Peyer's patch (tissue), 4 donors: ENCODE measurements at regions not wholly inside any gene's neighbourhood (a gene's known extent, or its start where the extent isn't known, plus 50 kb on each side); places are given as distances from the start of the nearest gene placed in this dataset.

Experiments
- DNase-seq, 3 donors: peaks; one replicate each; pipeline ENCODE4 v3.0.0-alpha.2; 2017 to 2019
- H3K27ac ChIP-seq, 4 donors: fragments of 200-600 bp; sonication (generic); one replicate each; pipeline ENCODE4 v1.5.1; 2016 to 2019
- H3K27me3 ChIP-seq, 2 donors: fragments of 200-600 bp; sonication (generic); one replicate each; pipeline ENCODE4 v1.5.1; 2019
- H3K36me3 ChIP-seq, 3 donors: fragments of 200-600 bp; sonication (generic); one replicate each; pipeline ENCODE4 v1.5.1; 2016 to 2019
- H3K4me1 ChIP-seq, 4 donors: fragments of 200-600 bp; sonication (generic); one replicate each; pipeline ENCODE4 v1.5.1; 2016 to 2019
- H3K4me3 ChIP-seq, 4 donors: fragments of 200-600 bp; sonication (generic); 1 replicate in 3 of 4; 2 replicates in 1 of 4; pipeline ENCODE4 v1.5.1; 2016 to 2019; ENCODE audit warnings: mild to moderate bottlenecking in 1 of 4
- H3K9me3 ChIP-seq, 4 donors: fragments of 200-600 bp; sonication (generic); one replicate each; pipeline ENCODE4 v1.5.1; 2016 to 2019; ENCODE audit warnings: mild to moderate bottlenecking in 1 of 4
- POLR2A ChIP-seq, 2 donors: fragments of 450-650 bp; IDR thresholded peaks; one replicate each; pipeline ENCODE4 v1.5.1; 2017; ENCODE audit warnings: antibody characterized with exemption in 2 of 2, mild to moderate bottlenecking in 2 of 2, moderate library complexity in 2 of 2
- TF ChIP-seq, protein P1 (sequence below), 6 experiments: fragments of 450-650 bp in 4 of 6; fragments of 200-600 bp in 2 of 6; sonication (generic) in 1 of 6; IDR thresholded peaks; one replicate each; pipeline ENCODE4 v1.5.1; 2017 to 2019; ENCODE audit warnings: antibody characterized with exemption in 6 of 6, mild to moderate bottlenecking in 3 of 6, moderate library complexity in 1 of 6

DNA sequence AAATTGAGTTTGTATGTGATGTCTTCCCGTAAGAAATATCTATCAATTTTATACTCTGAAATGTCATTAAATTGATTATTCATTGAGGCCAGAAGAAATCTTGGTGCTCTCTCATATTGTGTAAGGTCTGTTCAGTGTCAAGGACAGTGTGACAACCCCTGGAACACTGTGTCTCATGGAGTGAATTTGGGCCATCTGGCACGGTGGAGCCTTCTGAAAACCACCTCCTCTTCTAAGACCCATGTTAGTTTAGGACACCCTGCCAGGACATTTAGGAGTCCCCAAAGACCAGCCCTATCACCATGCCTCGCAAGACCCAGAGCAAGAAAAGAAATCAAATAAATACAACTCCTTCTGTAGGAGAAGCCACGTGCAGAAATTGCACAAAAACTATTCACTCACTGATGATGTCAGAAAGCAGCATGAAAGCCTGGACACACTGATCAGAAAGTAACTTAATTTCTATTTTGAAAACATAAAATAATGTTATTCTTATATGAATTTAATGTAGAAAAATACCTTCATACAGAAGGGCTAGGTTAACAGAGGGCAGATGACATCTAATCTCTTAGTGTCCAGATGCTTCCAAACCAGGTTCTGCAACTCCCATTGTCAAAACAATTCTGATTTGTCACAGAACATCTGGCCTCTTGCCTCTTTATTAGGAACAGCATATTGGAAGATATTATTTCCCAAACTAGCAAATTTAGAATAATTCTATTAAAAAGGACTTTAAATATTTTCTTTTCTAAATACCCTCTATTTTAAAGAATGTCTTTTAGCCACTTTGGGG lies 298.8 kb downstream of the NR2F1-AS1 start:
- Histone ChIP-seq H3K9me3 (no peaks in the 10 kb centered on the region), H3K27me3 (no peaks in the 10 kb centered on the region), H3K36me3 (no peaks in the 10 kb centered on the region), H3K4me1 (no peaks in the 10 kb centered on the region), H3K4me3 (no peak overlapping the region), H3K27ac (no peak overlapping the region)
- TF ChIP-seq, protein P1, sequence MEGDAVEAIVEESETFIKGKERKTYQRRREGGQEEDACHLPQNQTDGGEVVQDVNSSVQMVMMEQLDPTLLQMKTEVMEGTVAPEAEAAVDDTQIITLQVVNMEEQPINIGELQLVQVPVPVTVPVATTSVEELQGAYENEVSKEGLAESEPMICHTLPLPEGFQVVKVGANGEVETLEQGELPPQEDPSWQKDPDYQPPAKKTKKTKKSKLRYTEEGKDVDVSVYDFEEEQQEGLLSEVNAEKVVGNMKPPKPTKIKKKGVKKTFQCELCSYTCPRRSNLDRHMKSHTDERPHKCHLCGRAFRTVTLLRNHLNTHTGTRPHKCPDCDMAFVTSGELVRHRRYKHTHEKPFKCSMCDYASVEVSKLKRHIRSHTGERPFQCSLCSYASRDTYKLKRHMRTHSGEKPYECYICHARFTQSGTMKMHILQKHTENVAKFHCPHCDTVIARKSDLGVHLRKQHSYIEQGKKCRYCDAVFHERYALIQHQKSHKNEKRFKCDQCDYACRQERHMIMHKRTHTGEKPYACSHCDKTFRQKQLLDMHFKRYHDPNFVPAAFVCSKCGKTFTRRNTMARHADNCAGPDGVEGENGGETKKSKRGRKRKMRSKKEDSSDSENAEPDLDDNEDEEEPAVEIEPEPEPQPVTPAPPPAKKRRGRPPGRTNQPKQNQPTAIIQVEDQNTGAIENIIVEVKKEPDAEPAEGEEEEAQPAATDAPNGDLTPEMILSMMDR (IDR thresholded peaks at IDR 0.05) = no peak
- TF ChIP-seq POLR2A (IDR thresholded peaks at IDR 0.05) = no peak
- DNase-seq = no peak

DNA sequence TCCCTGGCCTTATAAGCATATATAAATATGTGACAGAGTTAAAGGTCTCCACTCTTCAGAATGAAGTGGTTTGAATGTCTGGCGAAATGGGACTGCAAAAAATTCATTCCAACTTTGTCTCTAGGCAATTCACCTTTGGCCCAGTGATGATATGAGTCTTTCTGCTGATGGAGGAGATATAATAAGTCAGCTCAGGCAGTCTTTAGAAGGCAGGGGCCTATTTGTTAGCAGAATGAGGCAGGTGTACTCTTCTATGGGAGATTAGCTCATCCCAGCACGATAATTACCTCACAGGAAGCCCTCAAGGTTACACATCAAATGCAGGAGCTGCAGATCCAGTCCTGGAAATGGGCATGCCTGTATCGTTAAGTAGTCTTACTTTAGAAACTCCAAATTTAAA lies 300.5 kb downstream of the NR2F1-AS1 start:
- H3K36me3 ChIP-seq = no peaks in the 10 kb centered on the region
- no peak overlapping the region for H3K4me3 ChIP-seq
- TF ChIP-seq POLR2A (IDR thresholded peaks at IDR 0.05) = no peak
- TF ChIP-seq, protein P1 (IDR thresholded peaks at IDR 0.05) = no peak
- no peak for DNase-seq
- no peaks in the 10 kb centered on the region for H3K4me1 ChIP-seq
- H3K27me3 ChIP-seq = no peaks in the 10 kb centered on the region
- H3K9me3 ChIP-seq = no peaks in the 10 kb centered on the region
- H3K27ac ChIP-seq = no peak overlapping the region

DNA sequence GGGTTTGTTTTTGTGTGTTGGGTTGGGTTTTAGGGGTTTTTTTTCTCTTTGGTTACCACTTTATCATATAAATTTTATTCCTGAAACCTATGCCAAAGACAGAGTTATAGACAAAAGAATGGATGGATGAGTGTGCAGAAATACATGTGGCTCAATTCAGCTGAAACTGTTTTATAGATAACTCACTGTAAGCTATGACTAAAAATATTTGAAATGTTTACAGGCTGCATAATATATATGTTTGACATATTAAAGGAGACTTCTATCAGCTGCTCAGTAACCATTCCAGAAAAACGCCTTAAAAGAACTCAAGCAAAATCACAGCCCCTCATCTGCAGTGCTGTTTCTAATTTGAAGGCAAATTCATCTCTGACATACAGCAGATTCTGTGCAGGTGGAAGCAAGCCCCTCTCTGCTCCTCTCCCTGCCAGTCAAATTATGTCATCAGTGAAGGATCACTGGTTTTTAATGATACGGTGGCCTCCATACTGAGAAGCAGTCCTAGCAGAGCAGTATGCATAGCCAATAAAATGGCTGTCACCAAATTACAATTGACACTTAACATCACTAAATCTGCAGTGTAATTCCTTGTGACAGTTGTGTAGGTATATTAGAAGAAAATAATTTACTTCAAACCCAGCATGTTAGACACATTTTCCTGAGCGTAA lies 301.6 kb downstream of the NR2F1-AS1 start:
- H3K9me3 ChIP-seq = no peaks in the 10 kb centered on the region
- H3K4me3 ChIP-seq = no peak overlapping the region
- no peak for DNase-seq
- TF ChIP-seq, protein P1 (IDR thresholded peaks at IDR 0.05) = no peak
- no peak overlapping the region for H3K27ac ChIP-seq
- no peaks in the 10 kb centered on the region for H3K4me1 ChIP-seq
- no peaks in the 10 kb centered on the region for H3K36me3 ChIP-seq
- H3K27me3 ChIP-seq = no peaks in the 10 kb centered on the region

DNA sequence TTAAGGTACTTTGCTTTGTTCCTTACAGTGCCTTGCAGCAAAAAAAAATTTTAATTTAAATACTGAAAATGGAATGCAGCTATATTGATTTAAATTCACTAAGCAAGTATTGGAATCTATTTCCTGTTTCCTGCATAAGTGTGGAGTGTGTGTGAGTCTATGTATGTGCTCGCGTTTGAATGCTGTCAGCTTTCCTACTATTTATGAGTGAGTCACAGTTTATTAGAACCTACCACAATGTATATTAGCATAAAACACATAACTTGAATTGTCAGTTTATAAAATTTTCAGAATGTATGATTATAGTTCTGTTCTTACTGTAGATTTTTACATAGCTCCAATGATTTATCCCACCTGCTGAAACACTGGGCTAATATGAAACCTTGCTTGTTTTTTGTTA lies 302.1 kb downstream of the NR2F1-AS1 start:
- no peaks in the 10 kb centered on the region for H3K27me3 ChIP-seq
- no peak for DNase-seq

DNA sequence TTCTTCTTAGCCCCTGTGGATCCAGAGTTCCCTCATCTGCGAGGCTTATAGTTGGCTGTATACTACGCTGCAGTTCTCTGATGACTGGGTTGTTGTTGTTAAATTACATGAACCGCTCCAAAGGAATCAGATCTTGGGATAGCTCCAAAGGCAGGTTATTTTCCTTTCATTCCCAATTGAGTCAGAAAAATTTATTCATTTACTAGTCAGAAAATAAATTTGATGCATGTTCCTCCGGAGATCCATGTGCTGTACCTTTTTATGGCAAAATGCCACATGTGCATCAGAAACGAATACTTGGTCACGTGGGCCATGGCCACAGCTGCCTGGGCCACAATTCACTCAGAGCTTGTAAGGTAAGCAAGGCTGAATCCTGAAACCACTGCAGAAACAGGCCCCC lies 304.0 kb downstream of the NR2F1-AS1 start:
- Histone ChIP-seq H3K4me1 (no peaks in the 10 kb centered on the region), H3K4me3 (no peak overlapping the region), H3K9me3 (no peaks in the 10 kb centered on the region), H3K27ac (no peak overlapping the region), H3K36me3 (no peaks in the 10 kb centered on the region), H3K27me3 (no peaks in the 10 kb centered on the region)
- DNase-seq = no peak
- TF ChIP-seq, protein P1 (IDR thresholded peaks at IDR 0.05) = no peak
- no peak for TF ChIP-seq POLR2A (IDR thresholded peaks at IDR 0.05)

More for the DNA sequence above, 302.1 kb downstream of the NR2F1-AS1 start:
- Histone ChIP-seq H3K36me3 (no peaks in the 10 kb centered on the region), H3K4me1 (no peaks in the 10 kb centered on the region), H3K9me3 (no peaks in the 10 kb centered on the region), H3K4me3 (no peak overlapping the region), H3K27ac (no peak overlapping the region)
- TF ChIP-seq, protein P1 (IDR thresholded peaks at IDR 0.05) = no peak
- TF ChIP-seq POLR2A (IDR thresholded peaks at IDR 0.05) = no peak
